ENCODE measurements at regions not wholly inside any gene's neighbourhood (a gene's known extent, or its start where the extent isn't known, plus 50 kb on each side); places are given as distances from the start of the nearest gene placed in this dataset.
"Not testable (repeated sequence)": the region's sequence is repeated elsewhere in the genome, so short reads cannot be mapped to it uniquely, and the experiment has no call there.

GRCh38 chr17:64800987-64801386 is 118.3 kb downstream of the LRRC37A3 start:
- not testable (repeated sequence) for DNase-seq (ENCODE audit: low spot score)

GRCh38 chr17:64800361-64800895 is 118.8 kb downstream of the LRRC37A3 start:
- DNase-seq (ENCODE audit: low spot score): not testable (repeated sequence)

- not testable (repeated sequence) for DNase-seq (ENCODE audit: low spot score)
These were observed 119.6 kb downstream of the LRRC37A3 start for GRCh38 chr17:64799543-64800188.

GRCh38 chr17:64798961-64799360 is 120.3 kb downstream of the LRRC37A3 start:
- DNase-seq (ENCODE audit: low spot score): not testable (repeated sequence)

- not testable (repeated sequence) for DNase-seq (ENCODE audit: low spot score)
These were observed 120.8 kb downstream of the LRRC37A3 start for GRCh38 chr17:64798489-64798790.

- not testable (repeated sequence) for DNase-seq (ENCODE audit: low spot score)
These were observed 121.4 kb downstream of the LRRC37A3 start for GRCh38 chr17:64797746-64798488.

- DNase-seq (ENCODE audit: low spot score): not testable (repeated sequence)
These were observed 123.9 kb downstream of the LRRC37A3 start for GRCh38 chr17:64795342-64795741.

- DNase-seq (ENCODE audit: low spot score): not testable (repeated sequence)
These were observed 124.6 kb downstream of the LRRC37A3 start for GRCh38 chr17:64794548-64795274.

- DNase-seq (ENCODE audit: low spot score): not testable (repeated sequence)
These were observed 125.2 kb downstream of the LRRC37A3 start for GRCh38 chr17:64794113-64794512.

GRCh38 chr17:64792793-64793575 is 126.3 kb downstream of the LRRC37A3 start:
- DNase-seq (ENCODE audit: low spot score): not testable (repeated sequence)

GRCh38 chr17:64792276-64792675 is 127.0 kb downstream of the LRRC37A3 start:
- DNase-seq (ENCODE audit: low spot score): not testable (repeated sequence)

GRCh38 chr17:64791691-64792090 is 127.6 kb downstream of the LRRC37A3 start:
- DNase-seq (ENCODE audit: low spot score): not testable (repeated sequence)

- not testable (repeated sequence) for DNase-seq (ENCODE audit: low spot score)
These were observed 128.1 kb downstream of the LRRC37A3 start for GRCh38 chr17:64791226-64791625.

GRCh38 chr17:64790690-64791089 is 128.6 kb upstream of the SMURF2 start:
- DNase-seq (ENCODE audit: low spot score): not testable (repeated sequence)

GRCh38 chr17:64790193-64790592 is 128.1 kb upstream of the SMURF2 start:
- not testable (repeated sequence) for DNase-seq (ENCODE audit: low spot score)

- not testable (repeated sequence) for DNase-seq (ENCODE audit: low spot score)
These were observed 126.9 kb upstream of the SMURF2 start for GRCh38 chr17:64789061-64789445.

- no peak for DNase-seq (ENCODE audit: low spot score)
These were observed 126.4 kb upstream of the SMURF2 start for GRCh38 chr17:64788286-64789060.

- no peak for DNase-seq (ENCODE audit: low spot score)
These were observed 125.8 kb upstream of the SMURF2 start for GRCh38 chr17:64787921-64788271.

GRCh38 chr17:64787255-64787920 is 125.3 kb upstream of the SMURF2 start:
- DNase-seq (ENCODE audit: low spot score): no peak

GRCh38 chr17:64786337-64786736 is 124.2 kb upstream of the SMURF2 start:
- DNase-seq (ENCODE audit: low spot score): no peak
